NAMALWA (cell line): ENCODE measurements at regions not wholly inside any gene's neighbourhood (a gene's known extent, or its start where the extent isn't known, plus 50 kb on each side); places are given as distances from the start of the nearest gene placed in this dataset.

Experiments used
- DNase-seq: peaks from one replicate; pipeline ENCODE4 v3.0.0-alpha.2; 2015; ENCODE audit warnings: low spot score

DNA sequence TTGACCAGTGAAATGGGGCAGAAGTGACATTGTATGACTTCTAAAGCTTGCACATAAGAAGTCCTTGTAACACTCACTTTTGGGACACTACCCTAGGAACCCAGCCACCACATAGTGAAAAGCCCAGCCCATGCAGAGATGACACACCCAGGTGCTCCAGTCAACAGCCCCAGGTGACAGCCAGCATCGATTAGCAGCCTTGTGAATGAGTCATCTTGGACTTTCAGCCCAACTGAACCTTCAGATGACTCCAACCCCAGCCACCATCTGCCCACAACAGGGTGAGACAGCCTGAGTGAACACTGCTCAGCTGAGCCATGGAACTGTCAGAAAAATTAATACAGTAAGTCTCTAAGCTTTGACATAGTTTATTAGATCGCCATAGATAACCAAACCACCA, 458.6 kb downstream of the ZSWIM6 start:
- no peak for DNase-seq

GRCh38 chr5:61796773-61797172, 464.7 kb downstream of the ZSWIM6 start:
- DNase-seq, result no peak

DNA sequence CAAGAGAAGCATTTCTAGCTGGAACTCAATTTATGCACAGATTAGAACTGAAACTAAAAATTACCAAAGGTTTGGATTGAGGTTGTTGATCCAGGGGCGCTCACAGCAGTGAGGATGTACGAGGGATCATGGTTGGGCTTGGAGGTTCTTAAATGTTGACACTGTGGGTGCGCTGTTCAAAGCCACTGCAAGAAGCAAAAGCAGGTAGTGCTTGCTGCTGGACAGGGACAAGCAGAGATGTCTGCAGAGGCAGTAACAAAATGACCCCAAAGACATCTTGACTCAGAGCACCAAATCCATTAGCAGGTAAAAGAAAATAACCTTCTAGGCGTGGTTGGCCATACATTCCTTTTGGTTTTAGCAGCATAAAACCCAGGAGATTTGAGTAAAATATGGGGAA, 468.4 kb downstream of the ZSWIM6 start:
- no peak for DNase-seq

DNA sequence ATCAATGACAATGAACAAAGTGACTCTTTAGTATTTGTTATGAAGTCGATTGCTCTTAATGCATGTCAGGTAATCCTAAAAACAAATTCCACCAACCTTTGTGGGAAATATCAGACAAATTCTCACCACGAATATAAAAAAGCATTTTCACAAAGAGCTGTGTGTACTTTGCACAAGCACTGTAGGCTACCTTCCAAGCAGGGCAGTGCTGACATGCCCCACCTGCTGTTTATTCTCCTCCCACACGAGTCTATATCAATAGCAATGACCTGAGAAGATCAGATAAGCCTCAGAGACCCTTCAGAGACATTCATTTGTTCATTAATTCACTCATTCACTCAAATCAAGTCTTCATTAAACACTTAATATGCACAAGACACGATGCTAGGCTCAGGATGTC, 469.1 kb downstream of the ZSWIM6 start:
- DNase-seq, result no peak

DNA sequence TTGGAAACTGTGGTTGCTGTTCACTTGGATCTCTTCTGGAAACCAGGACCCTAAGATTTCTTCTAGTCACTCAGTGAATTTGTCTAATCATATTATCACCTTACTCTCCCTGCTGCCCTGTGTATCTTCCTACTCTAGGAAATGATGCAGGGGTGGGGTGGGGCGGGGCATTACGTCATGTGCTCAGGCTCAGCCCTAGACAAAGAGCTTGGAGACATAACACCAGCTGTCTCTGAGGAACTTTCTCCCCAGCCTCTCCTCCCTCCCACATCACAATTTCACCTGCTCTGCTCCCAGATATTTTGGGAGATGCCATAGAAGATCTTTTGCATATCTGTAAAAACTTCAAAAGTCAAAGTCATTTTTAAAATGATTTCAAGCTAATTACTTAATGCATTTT, 470.4 kb downstream of the ZSWIM6 start:
- DNase-seq, result no peak

- DNase-seq, result no peak
These were observed 473.0 kb downstream of the ZSWIM6 start for GRCh38 chr5:61805101-61805500.

DNA sequence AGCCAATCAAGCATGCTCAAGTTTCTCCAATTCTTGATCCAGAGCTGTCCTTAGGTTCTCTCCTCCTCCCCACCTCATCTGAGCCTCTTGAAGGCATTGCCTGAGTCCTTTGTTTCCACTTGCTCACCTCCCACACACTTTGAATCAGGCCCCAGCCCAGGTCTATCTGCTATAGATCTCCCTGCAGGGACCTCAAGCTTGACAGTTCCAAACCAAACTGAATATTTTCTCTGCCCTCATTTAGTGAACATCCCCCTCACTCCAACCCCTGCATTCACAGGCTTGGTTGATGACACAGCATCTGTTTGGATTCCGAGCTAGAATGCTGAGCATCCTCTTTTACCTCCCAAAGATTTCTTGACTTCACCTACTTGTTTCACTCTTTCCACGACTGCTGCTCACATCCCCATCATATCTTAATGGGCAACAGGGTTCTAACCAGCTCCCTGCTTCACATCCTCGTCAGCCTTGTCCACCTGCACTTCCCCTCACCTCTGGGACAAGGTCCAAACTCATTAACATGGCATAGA, 474.5 kb downstream of the ZSWIM6 start:
- DNase-seq, result no peak

DNA sequence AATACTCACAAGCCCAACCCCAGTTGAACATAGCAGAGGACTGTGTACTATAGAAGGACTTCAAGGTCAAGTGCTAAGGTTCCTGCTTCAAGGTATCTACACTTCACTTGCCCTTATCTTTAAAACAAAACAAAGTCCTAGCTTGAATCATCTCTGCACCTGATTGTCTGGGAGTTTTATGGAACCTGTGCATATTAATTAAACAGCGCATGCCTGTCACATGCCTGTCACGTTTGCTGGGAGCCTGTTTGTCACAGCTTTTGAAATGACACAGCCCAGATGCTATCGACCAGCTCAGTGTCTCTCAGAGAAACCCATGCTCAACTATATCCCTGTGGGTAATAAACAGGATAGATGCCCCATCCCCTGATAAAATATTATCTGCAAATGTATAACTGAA, 476.0 kb downstream of the ZSWIM6 start:
- DNase-seq, result no peak

GRCh38 chr5:61808909-61809308, 476.9 kb downstream of the ZSWIM6 start:
- no peak for DNase-seq

- DNase-seq, result no peak
These were observed 477.6 kb downstream of the ZSWIM6 start for GRCh38 chr5:61809651-61810050.

DNA sequence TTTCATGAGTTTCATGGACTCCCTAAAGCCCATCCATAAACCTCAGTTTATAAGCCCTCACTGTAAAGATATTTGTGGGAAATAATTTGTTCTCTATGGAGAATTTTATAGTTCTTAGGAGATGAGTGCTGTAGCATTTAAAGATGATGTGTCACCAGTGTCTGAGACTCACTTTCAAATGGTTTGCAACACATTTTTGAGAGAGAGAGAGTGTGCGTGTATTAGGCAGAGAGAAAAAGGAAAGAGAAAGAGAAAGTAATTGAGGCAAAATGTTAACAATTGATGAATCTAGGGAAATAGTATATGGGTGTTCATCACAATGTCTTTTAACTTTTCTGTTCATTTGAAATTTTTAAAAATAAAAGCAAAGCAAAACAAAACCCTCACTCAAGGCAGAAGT, 479.0 kb downstream of the ZSWIM6 start:
- no peak for DNase-seq

GRCh38 chr5:61813361-61813760, 481.3 kb downstream of the ZSWIM6 start:
- no peak for DNase-seq

- no peak for DNase-seq
These were observed 483.3 kb downstream of the ZSWIM6 start for GRCh38 chr5:61815339-61815738.

- no peak for DNase-seq
These were observed 484.1 kb downstream of the ZSWIM6 start for GRCh38 chr5:61816146-61816545.

GRCh38 chr5:61816585-61817450, 484.8 kb downstream of the ZSWIM6 start:
- no peak for DNase-seq

DNA sequence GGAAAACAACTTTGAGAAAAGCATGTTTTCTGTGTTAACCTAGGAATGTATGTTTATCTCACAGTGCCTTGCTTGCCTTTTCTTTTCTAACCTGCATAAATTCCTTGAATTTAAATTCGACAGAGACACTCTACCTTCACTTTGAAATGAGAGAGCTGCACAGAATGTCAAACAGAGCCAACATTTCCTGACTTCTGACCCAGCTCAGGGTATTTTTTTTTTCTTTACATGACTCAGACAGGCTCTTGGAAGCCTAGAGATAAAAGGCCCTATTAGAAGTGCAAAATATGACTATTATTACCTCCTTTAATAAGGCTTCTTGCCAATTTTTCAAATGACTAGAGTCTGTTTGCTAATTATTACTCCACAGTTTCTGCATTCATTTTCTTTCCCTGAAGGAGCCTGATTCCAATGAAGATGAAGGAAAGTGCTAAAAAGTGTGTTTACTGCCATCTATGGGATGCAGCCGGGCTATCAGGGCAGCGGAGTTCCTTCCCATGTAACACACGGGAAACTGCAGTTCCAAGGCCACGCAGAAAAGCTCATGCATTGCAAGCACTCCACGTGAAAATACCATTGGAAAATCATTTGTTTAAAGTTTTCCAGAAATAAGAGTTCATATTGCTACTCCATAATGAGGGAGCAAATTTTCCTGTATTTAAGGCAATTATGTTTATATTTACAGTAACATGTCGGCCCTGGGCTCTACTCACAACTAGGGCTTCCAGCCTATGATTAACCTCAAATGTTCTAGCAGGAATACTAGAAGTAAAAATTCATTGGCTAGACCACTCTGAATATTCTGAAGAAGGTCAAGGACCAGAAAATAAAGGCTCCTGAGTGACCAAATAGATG, 485.6 kb downstream of the ZSWIM6 start:
- DNase-seq, result no peak

DNA sequence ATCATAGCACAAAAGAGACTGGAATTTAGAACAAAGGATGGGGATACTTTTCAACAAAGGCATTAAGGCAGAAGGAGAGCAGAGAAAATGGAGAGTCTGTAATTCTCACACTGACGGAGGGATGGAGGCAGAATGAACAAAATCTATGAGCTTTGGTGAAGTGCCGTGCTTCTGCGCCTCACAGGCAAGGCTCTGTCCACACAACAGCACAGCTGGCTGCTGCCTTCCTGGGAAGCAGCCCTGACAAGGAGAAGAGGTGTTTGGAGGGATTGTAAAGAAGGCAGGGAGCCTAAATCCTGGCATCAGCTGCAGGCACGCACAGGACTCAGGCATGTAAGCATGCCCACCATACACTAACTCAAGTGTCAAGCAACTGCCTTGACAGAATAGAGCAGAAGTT, 485.2 kb upstream of the KIF2A start:
- no peak for DNase-seq

DNA sequence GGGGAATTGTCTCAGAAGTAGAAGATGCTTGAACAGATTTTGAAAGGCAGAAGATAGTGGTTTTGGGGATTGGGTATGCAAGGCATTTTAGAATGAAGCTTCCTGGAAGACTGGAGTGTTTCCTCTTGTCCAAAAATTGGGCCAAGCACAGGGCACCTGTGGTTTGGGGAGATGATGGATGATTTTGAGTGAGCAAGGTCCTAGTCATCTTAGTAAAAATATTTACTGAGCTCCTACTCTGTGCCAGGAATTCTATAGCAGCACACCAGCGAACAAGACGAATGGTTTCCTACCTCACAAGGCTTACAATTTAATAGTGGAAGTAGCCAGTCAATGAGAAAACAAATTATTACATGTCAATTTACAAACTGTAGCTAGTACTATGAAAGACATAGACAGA, 484.4 kb upstream of the KIF2A start:
- DNase-seq, result no peak

DNA sequence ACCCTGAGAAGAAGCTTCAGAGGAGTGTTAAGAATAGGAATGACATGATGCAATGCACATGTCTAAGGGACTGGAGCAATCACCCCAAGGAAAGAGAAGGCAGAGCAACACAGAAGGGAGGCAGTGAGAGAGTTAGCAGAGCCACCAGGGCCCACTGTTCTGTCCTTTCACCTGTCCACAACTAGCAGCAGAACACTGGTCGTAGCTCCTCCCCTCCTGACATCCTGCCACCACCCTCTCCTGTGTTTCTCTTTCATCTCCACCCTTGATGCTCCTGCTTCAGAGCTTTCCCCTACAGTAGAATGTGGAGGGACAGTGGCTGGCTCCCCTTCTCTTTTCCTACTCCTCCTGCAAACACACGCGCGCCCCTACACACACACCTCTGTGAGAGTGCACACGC, 483.4 kb upstream of the KIF2A start:
- DNase-seq, result no peak

DNA sequence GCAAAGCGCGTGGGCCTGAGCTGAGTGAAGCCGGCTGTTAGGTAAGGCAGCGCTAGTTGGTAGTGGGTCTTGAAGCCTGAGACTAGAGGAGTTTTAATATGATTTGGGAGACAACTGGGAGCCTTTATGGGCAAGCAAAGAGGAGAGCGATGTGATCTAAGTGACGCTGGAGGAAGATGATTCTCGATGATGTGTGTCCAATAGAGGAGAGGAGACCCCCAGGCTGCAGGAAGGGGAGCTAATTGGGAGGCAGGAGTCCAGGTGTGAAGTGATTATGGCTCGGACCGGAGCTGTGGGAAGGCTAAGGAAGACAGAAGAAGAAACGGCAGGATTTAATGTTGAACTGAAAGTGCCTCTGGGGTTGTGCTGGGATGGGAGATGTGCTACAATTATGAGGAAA, 482.9 kb upstream of the KIF2A start:
- no peak for DNase-seq

- DNase-seq, result no peak
These were observed 482.2 kb upstream of the KIF2A start for GRCh38 chr5:61823781-61824180.

DNA sequence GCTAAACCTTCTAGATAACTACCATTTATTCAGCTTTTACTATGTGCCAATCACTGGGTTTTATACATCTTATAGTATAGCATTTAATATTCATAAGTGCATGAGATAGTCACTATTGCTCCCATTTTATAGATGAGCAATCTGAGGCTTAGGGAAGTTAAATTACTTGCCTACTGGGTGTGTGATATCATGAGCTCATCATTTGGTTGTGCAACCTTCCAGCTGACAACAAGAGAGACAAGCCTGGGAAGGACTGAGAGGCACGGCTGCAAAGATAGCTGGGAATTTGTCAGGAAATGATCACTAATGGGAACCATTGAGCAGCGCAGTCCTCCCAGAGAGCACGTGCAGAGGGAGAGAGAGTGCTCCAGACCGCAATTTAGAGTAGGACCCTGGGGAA, 481.6 kb upstream of the KIF2A start:
- DNase-seq, result no peak

GRCh38 chr5:61827445-61827975, 478.5 kb upstream of the KIF2A start:
- no peak for DNase-seq
